Suprapubic skin (tissue), 4 donors: ENCODE measurements at regions not wholly inside any gene's neighbourhood (a gene's known extent, or its start where the extent isn't known, plus 50 kb on each side); places are given as distances from the start of the nearest gene placed in this dataset.
A peak's percentile ranks its signal among the peaks of the same experiment; 100 is the strongest.

ENCODE experiments used
- DNase-seq, 2 donors: peaks; one replicate each; pipeline ENCODE4 v3.0.0-alpha.2; 2019; ENCODE audit warnings: low spot score in 2 of 2
- H3K27ac ChIP-seq: fragments of 200-600 bp; sonication (generic); one replicate; pipeline ENCODE4 v1.5.1; 2019
- H3K27me3 ChIP-seq: fragments of 200-600 bp; sonication (generic); one replicate; pipeline ENCODE4 v1.5.1; 2019
- H3K36me3 ChIP-seq: fragments of 200-600 bp; sonication (generic); one replicate; pipeline ENCODE4 v1.5.1; 2019
- H3K4me1 ChIP-seq: fragments of 200-600 bp; sonication (generic); one replicate; pipeline ENCODE4 v1.5.1; 2019
- H3K4me3 ChIP-seq: fragments of 200-600 bp; sonication (generic); one replicate; pipeline ENCODE4 v1.5.1; 2019; ENCODE audit warnings: mild to moderate bottlenecking
- H3K9me3 ChIP-seq: fragments of 200-600 bp; sonication (generic); one replicate; pipeline ENCODE4 v1.5.1; 2019
- EP300 ChIP-seq: sonication (generic); formaldehyde crosslinking; IDR thresholded peaks from one replicate; pipeline ENCODE4 v1.6.1; 2017; ENCODE audit warnings: antibody characterized with exemption
- POLR2A ChIP-seq, 2 donors: fragments of 450-650 bp; IDR thresholded peaks; one replicate each; pipeline ENCODE4 v1.6.1; 2017; ENCODE audit warnings: antibody characterized with exemption in 2 of 2, mild to moderate bottlenecking in 2 of 2, moderate library complexity in 2 of 2
- POLR2AphosphoS5 ChIP-seq, 3 donors: sonication (generic); formaldehyde crosslinking; IDR thresholded peaks; one replicate each; pipeline ENCODE4 v1.6.1; 2017; ENCODE audit warnings: antibody characterized with exemption in 3 of 3
- WGBS: methylation state at CpG from one replicate; pipeline ENCODE4 v1.1.5; 2018; 5-methylcytosine and 5-hydroxymethylcytosine counted together
- TF ChIP-seq, protein P1 (sequence below), 2 donors: fragments of 200-600 bp in 1 of 2; fragments of 450-650 bp in 1 of 2; sonication (generic) in 1 of 2; IDR thresholded peaks; one replicate each; pipeline ENCODE4 v1.5.1; 2016 to 2019; ENCODE audit warnings: antibody characterized with exemption in 2 of 2, mild to moderate bottlenecking in 1 of 2, moderate library complexity in 1 of 2

GRCh38 chr1:5385096-5385799 lies 607.0 kb downstream of the NPHP4 start:
- peak in 1 of 2 donors; percentile 17 for DNase-seq
- Histone ChIP-seq H3K4me1 (no peaks in the 10 kb centered on the region), H3K27me3 (peaks cover 42% of the 10 kb centered on the region), H3K36me3 (no peaks in the 10 kb centered on the region), H3K4me3 (no peak overlapping the region), H3K9me3 (no peaks in the 10 kb centered on the region), H3K27ac (no peak overlapping the region)
- WGBS = 46% methylated on average over 14 of the region's 14 CpGs
- TF ChIP-seq POLR2A (IDR thresholded peaks at IDR 0.05) = no peak
- TF ChIP-seq POLR2AphosphoS5 (IDR thresholded peaks at IDR 0.05) = no peak
- TF ChIP-seq, protein P1, sequence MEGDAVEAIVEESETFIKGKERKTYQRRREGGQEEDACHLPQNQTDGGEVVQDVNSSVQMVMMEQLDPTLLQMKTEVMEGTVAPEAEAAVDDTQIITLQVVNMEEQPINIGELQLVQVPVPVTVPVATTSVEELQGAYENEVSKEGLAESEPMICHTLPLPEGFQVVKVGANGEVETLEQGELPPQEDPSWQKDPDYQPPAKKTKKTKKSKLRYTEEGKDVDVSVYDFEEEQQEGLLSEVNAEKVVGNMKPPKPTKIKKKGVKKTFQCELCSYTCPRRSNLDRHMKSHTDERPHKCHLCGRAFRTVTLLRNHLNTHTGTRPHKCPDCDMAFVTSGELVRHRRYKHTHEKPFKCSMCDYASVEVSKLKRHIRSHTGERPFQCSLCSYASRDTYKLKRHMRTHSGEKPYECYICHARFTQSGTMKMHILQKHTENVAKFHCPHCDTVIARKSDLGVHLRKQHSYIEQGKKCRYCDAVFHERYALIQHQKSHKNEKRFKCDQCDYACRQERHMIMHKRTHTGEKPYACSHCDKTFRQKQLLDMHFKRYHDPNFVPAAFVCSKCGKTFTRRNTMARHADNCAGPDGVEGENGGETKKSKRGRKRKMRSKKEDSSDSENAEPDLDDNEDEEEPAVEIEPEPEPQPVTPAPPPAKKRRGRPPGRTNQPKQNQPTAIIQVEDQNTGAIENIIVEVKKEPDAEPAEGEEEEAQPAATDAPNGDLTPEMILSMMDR (IDR thresholded peaks at IDR 0.05) = no peak
- no peak for TF ChIP-seq EP300

- H3K27me3 ChIP-seq = peaks cover 29% of the 10 kb centered on the region
- no peaks in the 10 kb centered on the region for H3K4me1 ChIP-seq
- H3K27ac ChIP-seq = no peak overlapping the region
- no peaks in the 10 kb centered on the region for H3K9me3 ChIP-seq
- no peak overlapping the region for H3K4me3 ChIP-seq
- TF ChIP-seq EP300 (no peak), POLR2A (IDR thresholded peaks at IDR 0.05) (no peak), POLR2AphosphoS5 (IDR thresholded peaks at IDR 0.05) (no peak)
- TF ChIP-seq, protein P1 (IDR thresholded peaks at IDR 0.05) = no peak
- no peak for DNase-seq
- no peaks in the 10 kb centered on the region for H3K36me3 ChIP-seq
- 83% methylated on average over 7 of the region's 7 CpGs for WGBS
Observed at GRCh38 chr1:5381491-5381890, 610.7 kb downstream of the NPHP4 start.

DNA sequence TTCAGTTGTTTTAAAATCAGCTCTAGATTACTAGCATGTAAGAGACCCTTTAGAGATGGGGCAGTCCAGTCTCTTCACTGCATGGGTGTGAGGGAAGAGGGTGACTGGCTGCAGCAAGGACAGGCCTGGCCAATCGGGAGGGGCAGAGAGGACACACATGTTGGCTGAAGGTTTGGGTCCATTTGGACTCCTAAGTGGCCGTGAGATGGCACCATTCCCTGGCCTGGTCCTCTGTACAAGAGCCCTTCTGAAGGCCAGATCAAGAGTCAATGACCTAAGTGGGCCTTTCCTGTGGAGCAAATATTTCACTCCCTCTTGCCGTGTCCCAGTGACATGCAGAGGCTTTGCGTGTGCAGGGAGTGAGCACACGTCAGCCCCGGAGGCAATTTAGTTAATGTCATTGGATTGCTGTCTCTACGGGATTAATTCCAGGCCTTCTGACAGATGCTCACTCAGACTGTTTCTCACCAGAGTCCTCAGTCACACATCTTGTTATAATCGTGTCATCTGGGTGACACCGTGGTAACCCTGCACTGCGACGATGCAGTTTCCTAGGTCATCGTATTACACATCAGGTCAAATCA lies 613.0 kb downstream of the NPHP4 start:
- Histone ChIP-seq H3K4me1 (no peaks in the 10 kb centered on the region), H3K27ac (no peak overlapping the region), H3K36me3 (no peaks in the 10 kb centered on the region), H3K9me3 (no peaks in the 10 kb centered on the region), H3K27me3 (peaks cover 12% of the 10 kb centered on the region), H3K4me3 (no peak overlapping the region)
- peak in 1 of 2 donors; percentile 32 for DNase-seq
- 67% methylated on average over 12 of the region's 12 CpGs for WGBS
- TF ChIP-seq, protein P1 (IDR thresholded peaks at IDR 0.05) = no peak
- TF ChIP-seq EP300 (no peak), POLR2A (IDR thresholded peaks at IDR 0.05) (no peak), POLR2AphosphoS5 (IDR thresholded peaks at IDR 0.05) (no peak)

DNA sequence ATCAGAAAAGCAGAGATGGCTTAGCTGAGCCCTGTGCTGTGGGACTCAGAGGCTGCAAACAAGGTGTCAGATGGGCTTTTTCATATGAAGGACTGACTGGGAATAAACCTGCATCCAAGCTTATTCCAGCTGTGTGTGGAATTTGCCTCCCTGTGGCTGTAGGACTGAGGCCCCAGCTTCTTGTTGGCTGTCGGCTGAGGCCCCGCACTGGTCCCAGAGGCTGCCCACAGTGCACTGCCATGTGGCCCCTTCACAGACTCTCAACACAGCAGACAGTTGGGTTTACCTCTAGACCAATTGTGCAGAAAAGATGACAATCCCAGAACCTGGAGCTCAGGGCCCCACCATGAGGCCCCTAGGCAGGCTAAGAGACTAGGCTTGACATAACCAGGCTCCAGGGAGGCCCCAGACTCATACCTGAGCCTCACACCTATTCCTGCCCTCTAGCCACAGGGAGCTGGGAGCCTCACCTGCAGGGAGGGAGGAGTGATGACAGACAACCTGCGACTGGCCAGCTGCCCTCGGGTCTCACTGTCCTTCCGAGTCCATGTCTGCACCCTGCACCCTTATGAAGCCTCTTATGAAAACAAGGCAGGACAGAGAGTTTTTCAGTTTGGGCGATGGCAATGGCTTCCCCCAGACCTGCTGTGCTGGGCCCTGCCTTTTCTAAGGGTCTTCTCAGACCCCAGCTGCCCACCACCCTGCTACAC lies 615.5 kb downstream of the NPHP4 start:
- H3K4me3 ChIP-seq = no peak overlapping the region
- H3K27ac ChIP-seq = no peak overlapping the region
- no peaks in the 10 kb centered on the region for H3K4me1 ChIP-seq
- no peaks in the 10 kb centered on the region for H3K36me3 ChIP-seq
- H3K27me3 ChIP-seq = peaks cover 4% of the 10 kb centered on the region
- no peaks in the 10 kb centered on the region for H3K9me3 ChIP-seq
- peak in 1 of 2 donors; percentile 67 for DNase-seq
- whole genome bisulfite sequencing = 100% methylated on average over 1 of the region's 6 CpGs
- TF ChIP-seq POLR2A (IDR thresholded peaks at IDR 0.05) (no peak), EP300 (no peak), POLR2AphosphoS5 (IDR thresholded peaks at IDR 0.05) (no peak)
- TF ChIP-seq, protein P1 (IDR thresholded peaks at IDR 0.05) = no peak

- TF ChIP-seq POLR2AphosphoS5 (IDR thresholded peaks at IDR 0.05) (no peak), EP300 (no peak), POLR2A (IDR thresholded peaks at IDR 0.05) (no peak)
- TF ChIP-seq, protein P1 (IDR thresholded peaks at IDR 0.05) = no peak
- no peaks in the 10 kb centered on the region for H3K27me3 ChIP-seq
- peak in 1 of 2 donors; percentile 57 for DNase-seq
- H3K36me3 ChIP-seq = no peaks in the 10 kb centered on the region
- no peaks in the 10 kb centered on the region for H3K9me3 ChIP-seq
- 86% methylated on average over 6 of the region's 6 CpGs for WGBS
- no peak overlapping the region for H3K27ac ChIP-seq
- no peak overlapping the region for H3K4me3 ChIP-seq
- peaks cover under 1% of the 10 kb centered on the region for H3K4me1 ChIP-seq
Observed at GRCh38 chr1:5375481-5375880, 616.7 kb downstream of the NPHP4 start.
